ENCODE measurements at regions not wholly inside any gene's neighbourhood (a gene's known extent, or its start where the extent isn't known, plus 50 kb on each side); places are given as distances from the start of the nearest gene placed in this dataset.
"Not testable (repeated sequence)": the region's sequence is repeated elsewhere in the genome, so short reads cannot be mapped to it uniquely, and the experiment has no call there.

DNA sequence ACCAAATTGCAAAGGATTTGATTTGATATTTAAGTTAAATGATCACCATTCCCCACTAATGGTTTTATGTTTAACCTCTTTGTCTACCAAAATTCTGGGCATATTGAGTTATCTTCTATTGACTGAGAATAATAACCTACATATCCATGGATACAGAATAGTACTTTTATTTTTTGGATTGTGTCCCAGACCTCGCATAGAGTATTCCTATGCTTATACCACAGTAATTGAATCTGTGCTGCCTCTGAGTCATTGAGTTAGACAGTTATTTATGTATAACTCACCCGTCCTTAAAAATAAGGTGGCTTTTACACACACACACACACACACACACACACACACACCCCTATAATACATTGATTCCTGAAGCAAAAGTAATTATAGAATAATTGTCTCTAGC lies 690.1 kb upstream of the BCHE start:
- no peak overlapping the region for H3K9ac ChIP-seq (ENCODE audit: low read length in 5 of 5)
- H3K36me3 ChIP-seq (ENCODE audit: control insufficient read depth in 5 of 5, insufficient read depth in 5 of 5, low read length in 5 of 5): no peaks in the 10 kb centered on the region
- no peaks in the 10 kb centered on the region for H3K27me3 ChIP-seq (ENCODE audit: control insufficient read depth in 5 of 5, insufficient read depth in 4 of 5, low read length in 5 of 5)
- no peak overlapping the region for H3K27ac ChIP-seq (ENCODE audit: low read depth, low read length)
- no peak overlapping the region for H3K4me3 ChIP-seq (ENCODE audit: low read depth in 1 of 5, low read length in 5 of 5)
- H3K4me1 ChIP-seq (ENCODE audit: control insufficient read depth in 5 of 5, insufficient read depth in 5 of 5, low read length in 5 of 5): no peaks in the 10 kb centered on the region
- H3K9me3 ChIP-seq (ENCODE audit: control insufficient read depth in 5 of 5, low read length in 5 of 5): peaks cover 0 to 11% (median 7%) of the 10 kb centered on the region in 5 donors

DNA sequence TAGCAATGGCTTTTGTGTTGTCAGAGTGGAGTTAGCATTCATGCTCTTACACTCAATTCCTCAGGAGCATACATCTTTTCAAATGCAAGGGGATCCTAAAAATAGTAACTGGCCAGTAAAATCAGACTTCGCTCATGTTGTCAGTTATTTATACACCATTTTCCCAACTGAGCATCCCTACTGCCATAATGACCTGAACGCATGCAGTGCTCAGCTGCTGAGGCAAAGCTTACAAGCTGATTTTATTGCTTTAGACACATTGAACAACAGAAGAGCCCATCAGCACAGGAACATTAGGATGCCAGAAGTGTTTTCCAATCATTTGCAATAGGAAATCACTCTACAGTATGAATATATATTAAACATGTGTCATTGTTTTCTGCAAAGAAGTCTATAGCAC lies 689.7 kb upstream of the BCHE start:
- H3K4me1 ChIP-seq (ENCODE audit: control insufficient read depth in 5 of 5, insufficient read depth in 5 of 5, low read length in 5 of 5): no peaks in the 10 kb centered on the region
- no peak overlapping the region for H3K9ac ChIP-seq (ENCODE audit: low read length in 5 of 5)
- no peak overlapping the region for H3K27ac ChIP-seq (ENCODE audit: low read depth, low read length)
- no peaks in the 10 kb centered on the region for H3K36me3 ChIP-seq (ENCODE audit: control insufficient read depth in 5 of 5, insufficient read depth in 5 of 5, low read length in 5 of 5)
- peaks cover 0 to 8% (median 5%) of the 10 kb centered on the region in 5 donors for H3K9me3 ChIP-seq (ENCODE audit: control insufficient read depth in 5 of 5, low read length in 5 of 5)
- H3K27me3 ChIP-seq (ENCODE audit: control insufficient read depth in 5 of 5, insufficient read depth in 4 of 5, low read length in 5 of 5): no peaks in the 10 kb centered on the region
- H3K4me3 ChIP-seq (ENCODE audit: low read depth in 1 of 5, low read length in 5 of 5): no peak overlapping the region

DNA sequence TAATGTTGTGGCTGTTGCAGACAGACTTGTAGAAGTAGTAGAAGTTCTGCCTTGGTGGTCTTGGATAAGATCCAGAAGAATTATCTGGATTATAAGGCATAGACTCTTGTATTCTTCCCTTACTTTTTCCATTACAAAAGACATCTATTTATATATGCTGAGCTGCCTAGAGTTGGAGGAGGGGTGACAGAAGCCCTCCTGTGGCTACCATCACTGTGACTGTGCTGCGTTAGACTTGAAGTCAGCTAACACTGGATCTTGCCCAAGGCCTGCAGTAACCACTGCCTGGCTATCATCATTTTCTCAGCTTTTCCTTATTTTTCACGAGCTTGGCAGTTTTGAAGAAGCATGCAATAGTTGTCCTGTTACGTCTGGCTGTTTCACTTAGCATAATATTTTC lies 684.8 kb upstream of the BCHE start:
- Histone ChIP-seq H3K27me3 (ENCODE audit: control insufficient read depth in 5 of 5, insufficient read depth in 4 of 5, low read length in 5 of 5) (no peaks in the 10 kb centered on the region), H3K9ac (ENCODE audit: low read length in 5 of 5) (no peak overlapping the region), H3K36me3 (ENCODE audit: control insufficient read depth in 5 of 5, insufficient read depth in 5 of 5, low read length in 5 of 5) (no peaks in the 10 kb centered on the region), H3K4me1 (ENCODE audit: control insufficient read depth in 5 of 5, insufficient read depth in 5 of 5, low read length in 5 of 5) (no peaks in the 10 kb centered on the region), H3K27ac (ENCODE audit: low read depth, low read length) (no peak overlapping the region), H3K4me3 (ENCODE audit: low read depth in 1 of 5, low read length in 5 of 5) (no peak overlapping the region), H3K9me3 (ENCODE audit: control insufficient read depth in 5 of 5, low read length in 5 of 5) (peaks cover 0 to 8% (median 2%) of the 10 kb centered on the region in 5 donors)

DNA sequence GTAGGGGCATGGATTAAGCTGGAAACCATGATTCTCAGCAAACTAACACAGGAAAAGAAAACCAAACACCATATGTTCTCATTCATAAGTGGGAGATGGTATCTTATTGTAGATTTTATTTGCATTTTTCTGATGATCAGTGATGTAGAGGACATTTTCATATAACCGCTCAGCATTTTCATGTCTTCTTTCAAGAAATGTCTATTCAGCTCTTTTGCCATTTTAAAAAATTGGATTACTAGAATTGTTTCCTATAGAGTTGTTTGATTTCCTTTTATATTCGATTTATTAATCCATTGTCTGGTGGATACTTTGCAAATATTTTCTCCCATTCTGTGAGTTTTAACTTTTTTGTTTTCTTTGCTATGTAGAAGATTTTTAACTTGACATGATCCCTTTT lies 682.2 kb upstream of the BCHE start:
- Histone ChIP-seq H3K9ac (ENCODE audit: low read length in 5 of 5) (no peak overlapping the region), H3K27me3 (ENCODE audit: control insufficient read depth in 5 of 5, insufficient read depth in 4 of 5, low read length in 5 of 5) (no peaks in the 10 kb centered on the region), H3K9me3 (ENCODE audit: control insufficient read depth in 5 of 5, low read length in 5 of 5) (peaks cover 0 to 11% (median 2%) of the 10 kb centered on the region in 5 donors), H3K4me3 (ENCODE audit: low read depth in 1 of 5, low read length in 5 of 5) (no peak overlapping the region), H3K36me3 (ENCODE audit: control insufficient read depth in 5 of 5, insufficient read depth in 5 of 5, low read length in 5 of 5) (no peaks in the 10 kb centered on the region), H3K27ac (ENCODE audit: low read depth, low read length) (no peak overlapping the region), H3K4me1 (ENCODE audit: control insufficient read depth in 5 of 5, insufficient read depth in 5 of 5, low read length in 5 of 5) (no peaks in the 10 kb centered on the region)

DNA sequence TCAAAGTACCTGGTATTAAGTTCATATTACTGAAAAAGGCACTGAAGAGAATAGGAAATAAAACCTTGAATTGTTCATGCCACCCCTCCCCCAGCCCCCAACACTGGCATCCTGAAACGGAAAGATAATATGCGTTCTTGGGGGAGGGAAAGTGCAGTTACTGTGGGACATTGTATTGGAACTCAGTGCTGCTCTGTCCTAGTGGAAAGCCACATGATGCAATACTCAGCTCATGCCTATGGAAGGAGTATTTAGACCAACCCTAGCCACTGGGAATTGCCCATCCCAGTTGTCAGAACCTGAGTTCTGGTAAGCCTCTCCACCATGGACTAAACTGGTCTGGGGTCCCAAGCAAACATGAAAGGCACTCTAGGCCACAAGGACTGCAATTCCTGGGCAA lies 680.8 kb upstream of the BCHE start:
- H3K9ac ChIP-seq (ENCODE audit: low read length in 5 of 5): no peak overlapping the region
- H3K27me3 ChIP-seq (ENCODE audit: control insufficient read depth in 5 of 5, insufficient read depth in 4 of 5, low read length in 5 of 5): no peaks in the 10 kb centered on the region
- H3K36me3 ChIP-seq (ENCODE audit: control insufficient read depth in 5 of 5, insufficient read depth in 5 of 5, low read length in 5 of 5): no peaks in the 10 kb centered on the region
- no peak overlapping the region for H3K4me3 ChIP-seq (ENCODE audit: low read depth in 1 of 5, low read length in 5 of 5)
- H3K9me3 ChIP-seq (ENCODE audit: control insufficient read depth in 5 of 5, low read length in 5 of 5): peaks cover 0 to 11% (median 2%) of the 10 kb centered on the region in 5 donors
- H3K27ac ChIP-seq (ENCODE audit: low read depth, low read length): no peak overlapping the region
- no peaks in the 10 kb centered on the region for H3K4me1 ChIP-seq (ENCODE audit: control insufficient read depth in 5 of 5, insufficient read depth in 5 of 5, low read length in 5 of 5)

DNA sequence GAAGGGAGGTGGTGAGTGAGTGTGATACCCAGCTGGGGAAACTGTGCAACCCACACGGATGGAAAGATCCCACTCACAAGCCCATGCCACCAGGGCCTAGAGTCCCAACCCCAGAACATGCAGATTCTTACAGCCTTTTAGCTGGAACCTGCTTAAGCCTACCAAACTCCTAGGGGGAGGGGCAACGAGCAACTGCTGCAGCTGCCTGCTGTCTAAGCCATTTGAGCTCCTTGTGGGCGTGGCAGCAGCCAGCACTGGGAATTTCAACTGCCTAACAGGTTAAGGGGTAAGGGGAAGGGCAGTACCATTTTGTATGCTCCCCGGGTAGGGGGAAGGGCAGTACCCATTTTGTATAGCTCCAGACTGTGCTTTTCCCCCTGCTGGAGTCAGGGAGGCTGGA lies 673.2 kb upstream of the BCHE start:
- Histone ChIP-seq H3K4me3 (ENCODE audit: low read depth in 1 of 5, low read length in 5 of 5) (no peak overlapping the region), H3K9me3 (ENCODE audit: control insufficient read depth in 5 of 5, low read length in 5 of 5) (peaks cover 0 to 14% (median 6%) of the 10 kb centered on the region in 5 donors), H3K9ac (ENCODE audit: low read length in 5 of 5) (no peak overlapping the region), H3K27ac (ENCODE audit: low read depth, low read length) (no peak overlapping the region), H3K27me3 (ENCODE audit: control insufficient read depth in 5 of 5, insufficient read depth in 4 of 5, low read length in 5 of 5) (peaks cover 0 to 5% (median 0%) of the 10 kb centered on the region in 5 donors), H3K4me1 (ENCODE audit: control insufficient read depth in 5 of 5, insufficient read depth in 5 of 5, low read length in 5 of 5) (no peaks in the 10 kb centered on the region), H3K36me3 (ENCODE audit: control insufficient read depth in 5 of 5, insufficient read depth in 5 of 5, low read length in 5 of 5) (no peaks in the 10 kb centered on the region)

DNA sequence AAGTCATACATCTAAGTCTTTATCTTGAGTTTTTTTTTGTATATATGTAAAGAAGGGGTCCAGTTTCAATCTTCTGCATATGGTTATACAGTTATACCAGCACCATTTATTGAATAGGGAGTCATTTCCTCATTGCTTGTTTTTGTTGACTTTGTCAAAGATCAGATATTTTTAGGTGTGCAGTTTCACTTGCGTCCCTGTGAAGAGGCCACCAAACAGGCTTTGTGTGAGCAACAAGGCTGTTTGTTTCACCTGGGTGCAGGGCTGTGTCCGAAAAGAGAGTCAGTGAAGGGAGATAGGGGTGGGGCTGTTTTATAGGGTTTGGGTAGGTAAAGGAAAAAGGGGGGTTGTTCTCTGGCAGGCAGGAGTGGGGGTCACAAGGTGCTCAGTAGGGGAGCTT lies 663.2 kb upstream of the BCHE start:
- not testable (repeated sequence) for H3K4me1 ChIP-seq (ENCODE audit: control insufficient read depth in 5 of 5, insufficient read depth in 5 of 5, low read length in 5 of 5); H3K4me3 ChIP-seq (ENCODE audit: low read depth in 1 of 5, low read length in 5 of 5); H3K27me3 ChIP-seq (ENCODE audit: control insufficient read depth in 5 of 5, insufficient read depth in 4 of 5, low read length in 5 of 5); H3K9me3 ChIP-seq (ENCODE audit: control insufficient read depth in 5 of 5, low read length in 5 of 5); H3K27ac ChIP-seq (ENCODE audit: low read depth, low read length); H3K36me3 ChIP-seq (ENCODE audit: control insufficient read depth in 5 of 5, insufficient read depth in 5 of 5, low read length in 5 of 5); H3K9ac ChIP-seq (ENCODE audit: low read length in 5 of 5)

DNA sequence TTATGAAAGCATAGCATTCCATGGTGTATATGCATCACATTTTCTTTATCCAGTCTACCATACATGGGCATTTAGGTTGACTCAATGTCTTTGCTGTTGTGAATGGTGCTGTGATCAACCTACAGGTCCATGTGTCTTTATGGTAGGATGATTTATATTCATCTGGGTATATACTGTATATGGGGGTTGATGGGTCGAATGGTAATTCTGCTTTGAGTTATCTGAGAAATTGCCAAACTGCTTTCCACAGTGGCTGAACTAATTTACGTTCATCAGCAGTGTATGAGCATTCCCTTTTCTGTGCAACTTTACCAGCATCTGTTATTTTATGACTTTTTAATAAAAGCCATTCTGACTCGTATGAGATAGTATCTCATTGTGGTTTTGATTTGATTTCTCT lies 662.4 kb upstream of the BCHE start:
- no peak overlapping the region for H3K27ac ChIP-seq (ENCODE audit: low read depth, low read length)
- no peak overlapping the region for H3K4me3 ChIP-seq (ENCODE audit: low read depth in 1 of 5, low read length in 5 of 5)
- no peak overlapping the region for H3K9ac ChIP-seq (ENCODE audit: low read length in 5 of 5)
- H3K9me3 ChIP-seq (ENCODE audit: control insufficient read depth in 5 of 5, low read length in 5 of 5): no peaks in the 10 kb centered on the region
- no peaks in the 10 kb centered on the region for H3K4me1 ChIP-seq (ENCODE audit: control insufficient read depth in 5 of 5, insufficient read depth in 5 of 5, low read length in 5 of 5)
- no peaks in the 10 kb centered on the region for H3K27me3 ChIP-seq (ENCODE audit: control insufficient read depth in 5 of 5, insufficient read depth in 4 of 5, low read length in 5 of 5)
- no peaks in the 10 kb centered on the region for H3K36me3 ChIP-seq (ENCODE audit: control insufficient read depth in 5 of 5, insufficient read depth in 5 of 5, low read length in 5 of 5)

DNA sequence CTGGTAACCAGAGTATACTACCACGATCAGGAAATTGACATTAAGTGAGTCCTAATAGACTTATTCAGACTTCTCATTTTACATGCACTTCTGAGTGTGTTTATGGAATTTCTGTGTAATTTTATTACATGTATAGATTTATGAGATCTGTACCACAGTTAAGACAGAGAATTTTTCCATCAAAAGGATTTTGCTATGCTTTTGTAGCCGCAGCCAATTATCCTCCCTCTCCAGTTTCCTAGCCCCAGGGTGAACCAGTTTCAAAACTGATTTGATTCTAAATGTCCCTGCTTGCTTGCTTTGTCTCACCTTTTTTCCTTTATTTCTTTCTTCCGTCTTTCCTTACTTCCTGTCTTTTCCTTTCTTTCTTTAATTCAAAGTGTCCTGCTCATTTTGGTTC lies 661.2 kb upstream of the BCHE start:
- H3K4me3 ChIP-seq (ENCODE audit: low read depth in 1 of 5, low read length in 5 of 5): no peak overlapping the region
- no peak overlapping the region for H3K27ac ChIP-seq (ENCODE audit: low read depth, low read length)
- no peaks in the 10 kb centered on the region for H3K9me3 ChIP-seq (ENCODE audit: control insufficient read depth in 5 of 5, low read length in 5 of 5)
- no peaks in the 10 kb centered on the region for H3K4me1 ChIP-seq (ENCODE audit: control insufficient read depth in 5 of 5, insufficient read depth in 5 of 5, low read length in 5 of 5)
- no peaks in the 10 kb centered on the region for H3K27me3 ChIP-seq (ENCODE audit: control insufficient read depth in 5 of 5, insufficient read depth in 4 of 5, low read length in 5 of 5)
- H3K36me3 ChIP-seq (ENCODE audit: control insufficient read depth in 5 of 5, insufficient read depth in 5 of 5, low read length in 5 of 5): no peaks in the 10 kb centered on the region
- H3K9ac ChIP-seq (ENCODE audit: low read length in 5 of 5): no peak overlapping the region

DNA sequence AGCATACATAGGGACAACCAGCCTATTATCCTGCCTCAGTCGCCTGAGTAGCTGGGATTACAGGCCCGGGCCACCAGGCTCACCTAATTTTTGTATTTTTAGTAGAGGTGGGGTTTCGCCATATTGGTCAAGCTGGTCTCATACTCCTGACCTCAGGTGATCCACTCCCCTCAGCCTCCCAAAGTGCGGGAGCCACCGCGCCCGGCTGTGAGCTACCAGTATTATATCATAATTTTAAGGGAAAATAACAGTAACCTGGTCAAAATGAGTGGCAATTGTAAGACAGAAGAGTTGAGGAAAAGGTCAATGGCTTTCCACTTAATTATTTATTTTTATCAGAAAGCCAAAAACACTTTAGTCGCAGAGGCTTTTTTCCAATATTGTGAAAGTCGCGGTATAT lies 652.6 kb upstream of the BCHE start:
- Histone ChIP-seq H3K4me1 (ENCODE audit: control insufficient read depth in 5 of 5, insufficient read depth in 5 of 5, low read length in 5 of 5) (no peaks in the 10 kb centered on the region), H3K27ac (ENCODE audit: low read depth, low read length) (no peak overlapping the region), H3K9ac (ENCODE audit: low read length in 5 of 5) (no peak overlapping the region), H3K9me3 (ENCODE audit: control insufficient read depth in 5 of 5, low read length in 5 of 5) (no peaks in the 10 kb centered on the region), H3K27me3 (ENCODE audit: control insufficient read depth in 5 of 5, insufficient read depth in 4 of 5, low read length in 5 of 5) (no peaks in the 10 kb centered on the region), H3K36me3 (ENCODE audit: control insufficient read depth in 5 of 5, insufficient read depth in 5 of 5, low read length in 5 of 5) (no peaks in the 10 kb centered on the region), H3K4me3 (ENCODE audit: low read depth in 1 of 5, low read length in 5 of 5) (no peak overlapping the region)
